WTC11 (cell line): ENCODE measurements at regions not wholly inside any gene's neighbourhood (a gene's known extent, or its start where the extent isn't known, plus 50 kb on each side); places are given as distances from the start of the nearest gene placed in this dataset.

Experiments
- ATAC-seq: fragments of 200-7000 bp; cut with Tn5 transposase; 2 replicates; pipeline ENCODE4 v1.10.0; 2021; ENCODE audit warnings: mild to moderate bottlenecking, moderate library complexity
- CTCF ChIA-PET: fragments of 300-600 bp; sonication (Branson Sonifier 250); formaldehyde crosslinking; loops from one replicate; lab custom pipeline; 2021; ENCODE audit warnings: antibody characterized with exemption; lab: Charles Lee
- POLR2A ChIA-PET: fragments of 350-600 bp; sonication (Branson Sonifier 250); formaldehyde crosslinking; loops from one replicate; lab custom pipeline; 2021; ENCODE audit warnings: antibody characterized with exemption; lab: Charles Lee
- DNase-seq: peaks from one replicate; pipeline ENCODE4 v3.0.0; 2021; ENCODE audit warnings: low spot score
- H3K27ac Mint-ChIP-seq: 2 replicates; pipeline ENCODE4 v1.8.0; 2021; ENCODE audit warnings: mixed read lengths
- H3K27me3 Mint-ChIP-seq: 2 replicates; pipeline ENCODE4 v1.8.0; 2021; ENCODE audit warnings: low read depth, mild to moderate bottlenecking, moderate library complexity, mixed read lengths
- H3K36me3 Mint-ChIP-seq: 2 replicates; pipeline ENCODE4 v1.8.0; 2021; ENCODE audit warnings: mixed read lengths
- H3K4me1 Mint-ChIP-seq: 2 replicates; pipeline ENCODE4 v1.8.0; 2022; ENCODE audit warnings: mixed read lengths
- H3K4me3 Mint-ChIP-seq: 2 replicates; pipeline ENCODE4 v1.8.0; 2021; ENCODE audit warnings: mild to moderate bottlenecking, moderate library complexity, mixed read lengths
- H3K9me3 Mint-ChIP-seq: 2 replicates; pipeline ENCODE4 v1.8.0; 2021; ENCODE audit warnings: mixed read lengths
- AFF4 ChIP-seq: sonication (generic); formaldehyde crosslinking; IDR thresholded peaks from 2 replicates; pipeline ENCODE4 v1.8.1; 2023; ENCODE audit warnings: mild to moderate bottlenecking, missing genetic modification reagents, borderline replicate concordance
- ATF6 ChIP-seq: sonication (generic); formaldehyde crosslinking; IDR thresholded peaks from 2 replicates; pipeline ENCODE4 v1.8.1; 2023; ENCODE audit warnings: mild to moderate bottlenecking, missing genetic modification reagents
- E2F1 ChIP-seq: sonication (generic); formaldehyde crosslinking; IDR thresholded peaks from 2 replicates; pipeline ENCODE4 v1.8.0; 2022; ENCODE audit warnings: mild to moderate bottlenecking, missing genetic modification reagents
- E2F4 ChIP-seq: sonication (generic); formaldehyde crosslinking; IDR thresholded peaks from 2 replicates; pipeline ENCODE4 v1.8.1; 2022; ENCODE audit warnings: low read depth, mild to moderate bottlenecking, moderate library complexity, missing genetic modification reagents, borderline replicate concordance
- FOXK1 ChIP-seq: sonication (generic); formaldehyde crosslinking; IDR thresholded peaks from 2 replicates; pipeline ENCODE4 v1.8.0; 2022; ENCODE audit warnings: mild to moderate bottlenecking, moderate library complexity, missing genetic modification reagents
- IRF1 ChIP-seq: sonication (generic); formaldehyde crosslinking; IDR thresholded peaks from 2 replicates; pipeline ENCODE4 v1.8.0; 2023; ENCODE audit warnings: missing genetic modification reagents
- KAT7 ChIP-seq: sonication (generic); formaldehyde crosslinking; IDR thresholded peaks from 2 replicates; pipeline ENCODE4 v1.8.1; 2023; ENCODE audit warnings: missing genetic modification reagents, mild to moderate bottlenecking, borderline replicate concordance
- PREB ChIP-seq: sonication (generic); formaldehyde crosslinking; IDR thresholded peaks from 2 replicates; pipeline ENCODE4 v1.8.1; 2022; ENCODE audit warnings: mild to moderate bottlenecking, missing genetic modification reagents, moderate library complexity, borderline replicate concordance
- STAT6 ChIP-seq: sonication (generic); formaldehyde crosslinking; conservative IDR thresholded peaks from 2 replicates; pipeline ENCODE4 v1.8.1; 2023; ENCODE audit warnings: mild to moderate bottlenecking, low read depth, missing genetic modification reagents, moderate library complexity
- ZBTB21 ChIP-seq: sonication (generic); formaldehyde crosslinking; IDR thresholded peaks from 2 replicates; pipeline ENCODE4 v1.8.1; 2023; ENCODE audit warnings: mild to moderate bottlenecking, missing genetic modification reagents, borderline replicate concordance
- ZNF232 ChIP-seq: sonication (generic); formaldehyde crosslinking; IDR thresholded peaks from 2 replicates; pipeline ENCODE4 v1.8.0; 2022; ENCODE audit warnings: mild to moderate bottlenecking, missing genetic modification reagents
- ZNF317 ChIP-seq: sonication (generic); formaldehyde crosslinking; IDR thresholded peaks from 2 replicates; pipeline ENCODE4 v1.8.1; 2023; ENCODE audit warnings: low read depth, mild to moderate bottlenecking, moderate library complexity, missing genetic modification reagents, borderline replicate concordance
- ZNF396 ChIP-seq: fragments of 250-450 bp; sonication (Bioruptor Pico); IDR thresholded peaks from 2 replicates; pipeline ENCODE4 v1.8.0; 2021; ENCODE audit warnings: mild to moderate bottlenecking, moderate library complexity, borderline replicate concordance
- ZNF423 ChIP-seq: fragments of 250-450 bp; sonication (Bioruptor Pico); IDR thresholded peaks from 2 replicates; pipeline ENCODE4 v2.1.2; 2022; ENCODE audit warnings: mild to moderate bottlenecking, moderate library complexity

- POLR2A ChIA-PET, result no interaction called here
- Mint-ChIP-seq H3K27me3 (no peaks in the 10 kb centered on the region), H3K4me1 (peaks cover 2% of the 10 kb centered on the region; the same call in 1 of the 2 replicates), H3K4me3 (no peak overlapping the region), H3K36me3 (no peaks in the 10 kb centered on the region), H3K27ac (no peak overlapping the region), H3K9me3 (peaks cover 6% of the 10 kb centered on the region)
- ATAC-seq, result no peak
- CTCF ChIA-PET, result no interaction called here
- no peak for DNase-seq
- TF ChIP-seq ZNF396 (CRISPR knock-in tag) (no peak), ZNF317 (no peak), ZNF232 (CRISPR knock-in tag) (no peak), FOXK1 (CRISPR knock-in tag) (no peak), PREB (no peak), E2F4 (no peak), STAT6 (CRISPR knock-in tag) (no peak), ZBTB21 (CRISPR knock-in tag) (no peak), ATF6 (CRISPR knock-in tag) (no peak), AFF4 (CRISPR knock-in tag) (no peak), KAT7 (CRISPR knock-in tag) (no peak), IRF1 (CRISPR knock-in tag) (no peak), E2F1 (CRISPR knock-in tag) (no peak), ZNF423 (no peak)
- TF ChIP-seq, all 79 proteins: peak for 0
These were observed 318.0 kb upstream of the PTCHD4 start for GRCh38 chr6:48429021-48429420.
